GM23338 (cell line): ENCODE measurements at regions not wholly inside any gene's neighbourhood (a gene's known extent, or its start where the extent isn't known, plus 50 kb on each side); places are given as distances from the start of the nearest gene placed in this dataset.

Experiments
- CREB1 ChIP-seq: fragments of 250-450 bp; sonication (Bioruptor Pico); IDR thresholded peaks from 2 replicates; pipeline ENCODE4 v1.5.0; 2020; ENCODE audit warnings: low read depth, mild to moderate bottlenecking, moderate library complexity
- EZH2 ChIP-seq: fragments of 200-600 bp; sonication (generic); IDR thresholded peaks from one replicate; pipeline ENCODE4 v1.8.0; 2017; ENCODE audit warnings: antibody characterized with exemption, mild to moderate bottlenecking, low read depth; ENCODE audit not compliant: unreplicated experiment
- EZH2phosphoT487 ChIP-seq: fragments of 200-600 bp; sonication (generic); IDR thresholded peaks from one replicate; pipeline ENCODE4 v1.8.1; 2018; ENCODE audit warnings: antibody characterized with exemption; ENCODE audit not compliant: unreplicated experiment
- NANOG ChIP-seq: IDR thresholded peaks from 2 replicates; pipeline ENCODE4 v1.6.1; 2016; ENCODE audit warnings: antibody characterized with exemption, borderline replicate concordance
- POLR2AphosphoS5 ChIP-seq: IDR thresholded peaks from 2 replicates; pipeline ENCODE4 v1.6.1; 2016; ENCODE audit warnings: antibody characterized with exemption, low read depth
- ZNF114 ChIP-seq: fragments of 250-450 bp; sonication (Bioruptor Pico); IDR thresholded peaks from 2 replicates; pipeline ENCODE4 v1.5.0; 2020; ENCODE audit warnings: mild to moderate bottlenecking, moderate library complexity
- ZNF331 ChIP-seq: fragments of 250-450 bp; sonication (Bioruptor Pico); IDR thresholded peaks from 2 replicates; pipeline ENCODE4 v1.5.0; 2020; ENCODE audit warnings: low read depth, mild to moderate bottlenecking, moderate library complexity
- TF ChIP-seq, protein P1 (sequence below), 2 experiments: fragments of 200-600 bp in 1 of 2; sonication (generic) in 1 of 2; conservative IDR thresholded peaks; 2 replicates each; pipeline versions ENCODE4 v1.5.1 to v1.6.1; 2016 to 2017; ENCODE audit warnings: antibody characterized with exemption in 2 of 2, low read depth in 2 of 2, mild to moderate bottlenecking in 2 of 2, moderate library complexity in 1 of 2
- TF ChIP-seq, protein P2 (sequence below): IDR thresholded peaks from one replicate; pipeline ENCODE4 v1.6.1; 2018; ENCODE audit warnings: antibody characterized with exemption; ENCODE audit not compliant: unreplicated experiment

DNA sequence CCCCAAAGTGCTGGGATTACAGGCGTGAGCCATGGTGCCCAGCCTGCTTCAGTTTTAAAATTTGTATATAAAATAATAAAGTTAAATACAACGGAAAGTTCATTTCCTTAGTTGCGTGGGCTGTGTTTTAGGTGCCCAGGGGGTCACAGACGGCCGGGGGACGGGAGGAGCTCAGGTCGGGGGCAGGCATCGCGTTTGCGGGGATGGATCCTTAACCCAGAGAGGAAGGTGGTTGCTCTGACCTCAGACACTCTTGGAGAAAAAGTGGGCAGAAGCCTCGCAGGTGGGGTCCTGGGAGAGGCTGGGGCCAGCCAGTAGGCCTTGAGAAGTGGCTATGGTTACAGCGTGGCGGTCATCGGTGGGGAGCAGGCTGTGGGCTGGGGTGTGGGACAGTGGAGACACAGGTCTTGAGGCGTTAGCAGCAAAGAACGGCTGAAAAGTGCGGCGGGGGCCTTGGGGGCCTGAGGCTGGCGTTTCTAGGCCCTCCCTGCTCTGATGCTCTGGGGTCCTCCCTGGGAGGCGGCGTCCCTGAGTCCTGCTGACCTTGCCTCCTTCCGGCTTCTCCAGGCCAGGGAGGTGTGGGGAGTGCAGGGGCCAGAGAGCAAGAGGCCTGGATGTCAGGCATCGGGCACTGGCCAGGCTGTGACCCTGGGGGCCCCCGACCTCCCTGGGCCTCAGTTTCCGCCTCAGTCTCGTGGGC lies 54.4 kb downstream of the UNCX start:
- TF ChIP-seq, protein P1, sequence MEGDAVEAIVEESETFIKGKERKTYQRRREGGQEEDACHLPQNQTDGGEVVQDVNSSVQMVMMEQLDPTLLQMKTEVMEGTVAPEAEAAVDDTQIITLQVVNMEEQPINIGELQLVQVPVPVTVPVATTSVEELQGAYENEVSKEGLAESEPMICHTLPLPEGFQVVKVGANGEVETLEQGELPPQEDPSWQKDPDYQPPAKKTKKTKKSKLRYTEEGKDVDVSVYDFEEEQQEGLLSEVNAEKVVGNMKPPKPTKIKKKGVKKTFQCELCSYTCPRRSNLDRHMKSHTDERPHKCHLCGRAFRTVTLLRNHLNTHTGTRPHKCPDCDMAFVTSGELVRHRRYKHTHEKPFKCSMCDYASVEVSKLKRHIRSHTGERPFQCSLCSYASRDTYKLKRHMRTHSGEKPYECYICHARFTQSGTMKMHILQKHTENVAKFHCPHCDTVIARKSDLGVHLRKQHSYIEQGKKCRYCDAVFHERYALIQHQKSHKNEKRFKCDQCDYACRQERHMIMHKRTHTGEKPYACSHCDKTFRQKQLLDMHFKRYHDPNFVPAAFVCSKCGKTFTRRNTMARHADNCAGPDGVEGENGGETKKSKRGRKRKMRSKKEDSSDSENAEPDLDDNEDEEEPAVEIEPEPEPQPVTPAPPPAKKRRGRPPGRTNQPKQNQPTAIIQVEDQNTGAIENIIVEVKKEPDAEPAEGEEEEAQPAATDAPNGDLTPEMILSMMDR (conservative IDR thresholded peaks at IDR 0.05; ENCODE audit: low read depth in 2 of 2) = no peak
- TF ChIP-seq, protein P2, sequence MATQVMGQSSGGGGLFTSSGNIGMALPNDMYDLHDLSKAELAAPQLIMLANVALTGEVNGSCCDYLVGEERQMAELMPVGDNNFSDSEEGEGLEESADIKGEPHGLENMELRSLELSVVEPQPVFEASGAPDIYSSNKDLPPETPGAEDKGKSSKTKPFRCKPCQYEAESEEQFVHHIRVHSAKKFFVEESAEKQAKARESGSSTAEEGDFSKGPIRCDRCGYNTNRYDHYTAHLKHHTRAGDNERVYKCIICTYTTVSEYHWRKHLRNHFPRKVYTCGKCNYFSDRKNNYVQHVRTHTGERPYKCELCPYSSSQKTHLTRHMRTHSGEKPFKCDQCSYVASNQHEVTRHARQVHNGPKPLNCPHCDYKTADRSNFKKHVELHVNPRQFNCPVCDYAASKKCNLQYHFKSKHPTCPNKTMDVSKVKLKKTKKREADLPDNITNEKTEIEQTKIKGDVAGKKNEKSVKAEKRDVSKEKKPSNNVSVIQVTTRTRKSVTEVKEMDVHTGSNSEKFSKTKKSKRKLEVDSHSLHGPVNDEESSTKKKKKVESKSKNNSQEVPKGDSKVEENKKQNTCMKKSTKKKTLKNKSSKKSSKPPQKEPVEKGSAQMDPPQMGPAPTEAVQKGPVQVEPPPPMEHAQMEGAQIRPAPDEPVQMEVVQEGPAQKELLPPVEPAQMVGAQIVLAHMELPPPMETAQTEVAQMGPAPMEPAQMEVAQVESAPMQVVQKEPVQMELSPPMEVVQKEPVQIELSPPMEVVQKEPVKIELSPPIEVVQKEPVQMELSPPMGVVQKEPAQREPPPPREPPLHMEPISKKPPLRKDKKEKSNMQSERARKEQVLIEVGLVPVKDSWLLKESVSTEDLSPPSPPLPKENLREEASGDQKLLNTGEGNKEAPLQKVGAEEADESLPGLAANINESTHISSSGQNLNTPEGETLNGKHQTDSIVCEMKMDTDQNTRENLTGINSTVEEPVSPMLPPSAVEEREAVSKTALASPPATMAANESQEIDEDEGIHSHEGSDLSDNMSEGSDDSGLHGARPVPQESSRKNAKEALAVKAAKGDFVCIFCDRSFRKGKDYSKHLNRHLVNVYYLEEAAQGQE = no peak
- no peak for TF ChIP-seq POLR2AphosphoS5
- TF ChIP-seq CREB1 (CRISPR knock-in tag) = no peak
- TF ChIP-seq EZH2 = no peak
- no peak for TF ChIP-seq NANOG
- TF ChIP-seq EZH2phosphoT487 = no peak
- TF ChIP-seq ZNF114 (CRISPR knock-in tag) = no peak
- no peak for TF ChIP-seq ZNF331 (CRISPR knock-in tag)
